Mesenchymal stem cell (in vitro differentiated cells and primary cell): ENCODE measurements at regions not wholly inside any gene's neighbourhood (a gene's known extent, or its start where the extent isn't known, plus 50 kb on each side); places are given as distances from the start of the nearest gene placed in this dataset.

ENCODE experiments used
- DNase-seq: peaks from one replicate; pipeline ENCODE4 v3.0.0-alpha.2; 2013
- H2AFZ ChIP-seq: one replicate; pipeline ENCODE4 v1.6.1; 2013; ENCODE audit warnings: low read depth, mild to moderate bottlenecking, control low read depth, inconsistent platforms, low read length, moderate library complexity
- H2AK5ac ChIP-seq: 2 replicates; pipeline ENCODE4 v1.6.1; 2013; ENCODE audit warnings: low read length, moderate library complexity, mild to moderate bottlenecking, inconsistent platforms; ENCODE audit not compliant: severe bottlenecking
- H2BK120ac ChIP-seq: one replicate; pipeline ENCODE4 v1.6.1; 2013; ENCODE audit warnings: low read depth, mild to moderate bottlenecking, inconsistent platforms, low read length, moderate library complexity
- H2BK12ac ChIP-seq, 2 experiments: one replicate each; pipeline ENCODE4 v1.6.1; 2013; ENCODE audit warnings: inconsistent platforms in 2 of 2, low read length in 2 of 2, mild to moderate bottlenecking in 2 of 2, moderate library complexity in 2 of 2, control low read depth in 1 of 2
- H2BK15ac ChIP-seq: one replicate; pipeline ENCODE4 v1.6.1; 2013; ENCODE audit warnings: mild to moderate bottlenecking, low read depth, inconsistent platforms; ENCODE audit not compliant: poor library complexity, severe bottlenecking
- H2BK5ac ChIP-seq: 2 replicates; pipeline ENCODE4 v1.6.1; 2013; ENCODE audit warnings: low read depth, mild to moderate bottlenecking, low read length, control low read depth, inconsistent platforms; ENCODE audit not compliant: poor library complexity, severe bottlenecking
- H3K14ac ChIP-seq, 2 experiments: one replicate each; pipeline ENCODE4 v1.6.1; 2013; ENCODE audit warnings: inconsistent platforms in 2 of 2, low read length in 2 of 2, control low read depth in 1 of 2, mild to moderate bottlenecking in 1 of 2, moderate library complexity in 1 of 2
- H3K18ac ChIP-seq, 2 experiments: one replicate each; pipeline ENCODE4 v1.6.1; 2013; ENCODE audit warnings: inconsistent platforms in 2 of 2, low read length in 2 of 2, control low read depth in 1 of 2, low read depth in 1 of 2, mild to moderate bottlenecking in 1 of 2
- H3K23ac ChIP-seq, 2 experiments: one replicate each; pipeline ENCODE4 v1.6.1; 2013; ENCODE audit warnings: inconsistent platforms in 2 of 2, low read length in 2 of 2, mild to moderate bottlenecking in 2 of 2, moderate library complexity in 2 of 2, control low read depth in 1 of 2
- H3K27ac ChIP-seq: 2 replicates; pipeline ENCODE4 v1.5.1; 2013; ENCODE audit warnings: mild to moderate bottlenecking, moderate library complexity, low read length, control low read depth, inconsistent platforms; ENCODE audit not compliant: poor library complexity, severe bottlenecking
- H3K27me3 ChIP-seq, 2 experiments: 2 replicates each; pipeline versions ENCODE4 v1.6.1 to v1.7.0; 2013; ENCODE audit warnings: low read length in 2 of 2, mild to moderate bottlenecking in 2 of 2, moderate library complexity in 2 of 2, control low read depth in 1 of 2, inconsistent platforms in 1 of 2; ENCODE audit not compliant: control insufficient read depth in 1 of 2, insufficient read depth in 1 of 2
- H3K36me3 ChIP-seq, 2 experiments: 2 replicates each; pipeline versions ENCODE4 v1.6.1 to v1.7.0; 2013; ENCODE audit warnings: low read length in 2 of 2, control low read depth in 1 of 2, inconsistent platforms in 1 of 2, low read depth in 1 of 2, mild to moderate bottlenecking in 1 of 2; ENCODE audit not compliant: insufficient read depth in 2 of 2, control insufficient read depth in 1 of 2
- H3K4ac ChIP-seq, 2 experiments: one replicate each; pipeline ENCODE4 v1.6.1; 2013; ENCODE audit warnings: inconsistent platforms in 2 of 2, low read length in 2 of 2, mild to moderate bottlenecking in 2 of 2, moderate library complexity in 2 of 2, control low read depth in 1 of 2, low read depth in 1 of 2
- H3K4me1 ChIP-seq: 2 replicates; pipeline ENCODE4 v1.6.1; 2013; ENCODE audit warnings: low read depth, low read length, control low read depth; ENCODE audit not compliant: control insufficient read depth, insufficient read depth
- H3K4me2 ChIP-seq: 2 replicates; pipeline ENCODE4 v1.6.1; 2013; ENCODE audit warnings: low read length, mild to moderate bottlenecking, inconsistent platforms; ENCODE audit not compliant: poor library complexity, severe bottlenecking
- H3K4me3 ChIP-seq, 2 experiments: 2 replicates each; pipeline versions ENCODE4 v1.5.1 to v1.7.0; 2013; ENCODE audit warnings: low read length in 2 of 2, mild to moderate bottlenecking in 2 of 2, control low read depth in 1 of 2, low read depth in 1 of 2; ENCODE audit not compliant: insufficient read depth in 1 of 2
- H3K79me1 ChIP-seq: replicated peaks from 2 replicates; pipeline ENCODE4 v1.6.1; 2013; ENCODE audit warnings: mild to moderate bottlenecking, control low read depth, low read length, inconsistent platforms; ENCODE audit not compliant: poor library complexity, severe bottlenecking
- H3K9ac ChIP-seq: 2 replicates; pipeline ENCODE4 v1.7.0; 2013; ENCODE audit warnings: mild to moderate bottlenecking, low read length, moderate library complexity
- H3K9me3 ChIP-seq: 2 replicates; pipeline ENCODE4 v1.7.0; 2013; ENCODE audit warnings: mild to moderate bottlenecking, low read length; ENCODE audit not compliant: control insufficient read depth
- H4K8ac ChIP-seq: one replicate; pipeline ENCODE4 v1.6.1; 2013; ENCODE audit warnings: inconsistent platforms, mild to moderate bottlenecking, low read length, moderate library complexity
- H4K91ac ChIP-seq: one replicate; pipeline ENCODE4 v1.6.1; 2013; ENCODE audit warnings: mild to moderate bottlenecking, low read length, inconsistent platforms
- WGBS: methylation state at CpG from one replicate; pipeline ENCODE4 v1.1.7; 2013; ENCODE audit warnings: mixed read lengths; 5-methylcytosine and 5-hydroxymethylcytosine counted together

GRCh38 chr17:71057938-71058337, 888.6 kb downstream of the KCNJ2 start:
- Histone ChIP-seq H3K4ac (no peak overlapping the region), H2AK5ac (no peak overlapping the region), H3K36me3 (no peaks in the 10 kb centered on the region), H4K8ac (no peak overlapping the region), H4K91ac (no peak overlapping the region), H3K9ac (peak overlapping the region; percentile 4), H3K79me1 (no peaks in the 10 kb centered on the region), H3K4me2 (no peak overlapping the region), H3K9me3 (no peaks in the 10 kb centered on the region), H3K18ac (no peak overlapping the region), H2AFZ (no peak overlapping the region), H3K4me1 (no peaks in the 10 kb centered on the region), H3K27ac (no peak overlapping the region), H3K27me3 (no peaks in the 10 kb centered on the region), H3K4me3 (no peak overlapping the region), H3K23ac (no peak overlapping the region), H2BK12ac (no peak overlapping the region), H2BK5ac (no peak overlapping the region), H3K14ac (no peak overlapping the region), H2BK120ac (no peak overlapping the region), H2BK15ac (no peak overlapping the region)
- WGBS = 98% methylated on average over 3 of the region's 5 CpGs
- no peak for DNase-seq

- Histone ChIP-seq H2BK12ac (no peak overlapping the region), H3K18ac (no peak overlapping the region), H3K79me1 (no peaks in the 10 kb centered on the region), H2AK5ac (no peak overlapping the region), H3K9me3 (no peaks in the 10 kb centered on the region), H2AFZ (no peak overlapping the region), H3K23ac (no peak overlapping the region), H3K9ac (no peak overlapping the region), H2BK5ac (no peak overlapping the region), H3K27me3 (no peaks in the 10 kb centered on the region), H4K8ac (no peak overlapping the region), H3K4ac (no peak overlapping the region), H3K14ac (no peak overlapping the region), H2BK120ac (no peak overlapping the region), H3K27ac (no peak overlapping the region), H3K36me3 (no peaks in the 10 kb centered on the region), H3K4me3 (no peak overlapping the region), H3K4me2 (no peak overlapping the region), H2BK15ac (no peak overlapping the region), H4K91ac (no peak overlapping the region), H3K4me1 (no peaks in the 10 kb centered on the region)
- WGBS = 75% methylated on average over 1 of the region's 2 CpGs
- DNase-seq = no peak
Measured at GRCh38 chr17:71063127-71063526, 893.8 kb downstream of the KCNJ2 start.

GRCh38 chr17:71063559-71063958, 894.2 kb downstream of the KCNJ2 start:
- Histone ChIP-seq H2AFZ (no peak overlapping the region), H3K14ac (no peak overlapping the region), H2AK5ac (no peak overlapping the region), H2BK12ac (no peak overlapping the region), H2BK120ac (no peak overlapping the region), H3K23ac (no peak overlapping the region), H3K36me3 (no peaks in the 10 kb centered on the region), H3K9ac (no peak overlapping the region), H2BK15ac (no peak overlapping the region), H3K27me3 (no peaks in the 10 kb centered on the region), H2BK5ac (no peak overlapping the region), H3K18ac (no peak overlapping the region), H4K8ac (no peak overlapping the region), H4K91ac (no peak overlapping the region), H3K4ac (no peak overlapping the region), H3K27ac (no peak overlapping the region), H3K4me3 (no peak overlapping the region), H3K4me2 (no peak overlapping the region), H3K9me3 (no peaks in the 10 kb centered on the region), H3K4me1 (no peaks in the 10 kb centered on the region), H3K79me1 (no peaks in the 10 kb centered on the region)
- DNase-seq = no peak
- 96% methylated on average over 2 of the region's 3 CpGs for WGBS

GRCh38 chr17:71067669-71068407, 898.5 kb downstream of the KCNJ2 start:
- Histone ChIP-seq H2BK15ac (no peak overlapping the region), H3K4ac (no peak overlapping the region), H3K9ac (peak overlapping the region; percentile 63), H3K36me3 (no peaks in the 10 kb centered on the region), H4K8ac (no peak overlapping the region), H3K18ac (no peak overlapping the region), H3K79me1 (no peaks in the 10 kb centered on the region), H3K4me3 (no peak overlapping the region), H3K23ac (no peak overlapping the region), H2BK5ac (no peak overlapping the region), H4K91ac (no peak overlapping the region), H3K14ac (no peak overlapping the region), H3K27ac (peak overlapping the region; percentile 37), H3K9me3 (no peaks in the 10 kb centered on the region), H3K27me3 (no peaks in the 10 kb centered on the region), H3K4me1 (no peaks in the 10 kb centered on the region), H2AFZ (no peak overlapping the region), H2BK120ac (no peak overlapping the region), H2AK5ac (no peak overlapping the region), H3K4me2 (no peak overlapping the region), H2BK12ac (no peak overlapping the region)
- no peak for DNase-seq
- WGBS = 89% methylated on average over 5 of the region's 9 CpGs
